GM23248 (cell line): ENCODE measurements at regions not wholly inside any gene's neighbourhood (a gene's known extent, or its start where the extent isn't known, plus 50 kb on each side); places are given as distances from the start of the nearest gene placed in this dataset.

Source experiments
- DNase-seq: peaks from one replicate; pipeline ENCODE4 v3.0.0-alpha.2; 2015
- H2AFZ ChIP-seq: fragments of 200-600 bp; sonication (generic); 2 replicates; pipeline ENCODE4 v1.6.1; 2016; ENCODE audit warnings: antibody characterized with exemption
- H3F3A ChIP-seq: fragments of 200-600 bp; sonication (generic); 2 replicates; pipeline ENCODE4 v1.6.1; 2016; ENCODE audit warnings: mild to moderate bottlenecking, antibody characterized with exemption, mixed run types; ENCODE audit not compliant: insufficient read depth
- H3K27ac ChIP-seq: fragments of 200-600 bp; sonication (generic); 2 replicates; pipeline ENCODE4 v1.5.1; 2016; ENCODE audit warnings: mild to moderate bottlenecking
- H3K27me3 ChIP-seq: fragments of 200-600 bp; sonication (generic); replicated peaks from 2 replicates; pipeline ENCODE4 v1.6.1; 2016; ENCODE audit warnings: mild to moderate bottlenecking; ENCODE audit not compliant: insufficient read depth
- H3K36me3 ChIP-seq: fragments of 200-600 bp; sonication (generic); 2 replicates; pipeline ENCODE4 v1.6.1; 2016; ENCODE audit warnings: low read depth, mild to moderate bottlenecking
- H3K4me1 ChIP-seq: fragments of 200-600 bp; sonication (generic); 2 replicates; pipeline ENCODE4 v1.6.1; 2016; ENCODE audit warnings: mild to moderate bottlenecking; ENCODE audit not compliant: insufficient read depth
- H3K4me2 ChIP-seq: fragments of 200-600 bp; sonication (generic); one replicate; pipeline ENCODE4 v1.6.1; 2016; ENCODE audit warnings: mild to moderate bottlenecking; ENCODE audit not compliant: unreplicated experiment
- H3K4me3 ChIP-seq: fragments of 200-600 bp; sonication (generic); 2 replicates; pipeline ENCODE4 v1.5.1; 2016; ENCODE audit warnings: mild to moderate bottlenecking
- H3K79me2 ChIP-seq: fragments of 200-600 bp; sonication (generic); 2 replicates; pipeline ENCODE4 v1.6.1; 2016; ENCODE audit warnings: mild to moderate bottlenecking; ENCODE audit not compliant: insufficient read depth
- H3K9ac ChIP-seq: fragments of 200-600 bp; sonication (generic); 2 replicates; pipeline ENCODE4 v1.6.1; 2016; ENCODE audit warnings: mild to moderate bottlenecking
- H3K9me2 ChIP-seq: fragments of 200-600 bp; sonication (generic); 2 replicates; pipeline ENCODE4 v1.6.1; 2016; ENCODE audit warnings: mixed run types, mild to moderate bottlenecking, moderate library complexity; ENCODE audit not compliant: insufficient read depth
- H3K9me3 ChIP-seq: fragments of 200-600 bp; sonication (generic); one replicate; pipeline ENCODE4 v1.6.1; 2017; ENCODE audit warnings: low read depth
- H4K20me1 ChIP-seq: fragments of 200-600 bp; sonication (generic); 2 replicates; pipeline ENCODE4 v1.6.0; 2016; ENCODE audit not compliant: insufficient read depth
- EZH2 ChIP-seq: fragments of 200-600 bp; sonication (generic); IDR thresholded peaks from 2 replicates; pipeline ENCODE4 v1.6.1; 2018; ENCODE audit warnings: antibody characterized with exemption, mild to moderate bottlenecking; ENCODE audit not compliant: insufficient read depth, poor library complexity, severe bottlenecking
- EZH2phosphoT487 ChIP-seq: fragments of 200-600 bp; sonication (generic); IDR thresholded peaks from 2 replicates; pipeline ENCODE4 v1.6.1; 2018; ENCODE audit warnings: antibody characterized with exemption, moderate library complexity, mild to moderate bottlenecking, low read depth; ENCODE audit not compliant: insufficient read depth
- WGBS, 2 experiments: methylation state at CpG; one replicate each; pipeline ENCODE4 v1.1.6; 2015 to 2017; ENCODE audit warnings: low lambda C conversion rate in 2 of 2, low coverage in 1 of 2; ENCODE audit errors: missing lambda C conversion rate in 2 of 2; 5-methylcytosine and 5-hydroxymethylcytosine counted together
- in situ Hi-C: fragments of 300-500 bp; cut with MboI; formaldehyde crosslinking; loops from 2 replicates; pipeline ENCODE4 v1.15.0; 2020

GRCh38 chr3:177437513-177438337 lies 240.4 kb upstream of the TBL1XR1 start:
- Histone ChIP-seq H3K4me2 (no peak overlapping the region), H3K4me3 (no peak overlapping the region), H3K36me3 (no peaks in the 10 kb centered on the region), H3K4me1 (peaks cover 22% of the 10 kb centered on the region), H3K27me3 (no peaks in the 10 kb centered on the region), H4K20me1 (no peaks in the 10 kb centered on the region), H3K9ac (no peak overlapping the region), H3K79me2 (no peaks in the 10 kb centered on the region), H3F3A (peaks cover 7% of the 10 kb centered on the region), H3K27ac (no peak overlapping the region), H2AFZ (no peak overlapping the region), H3K9me2 (no peaks in the 10 kb centered on the region), H3K9me3 (no peaks in the 10 kb centered on the region)
- in situ Hi-C loops: no loop called here
- no peak for DNase-seq
- TF ChIP-seq EZH2phosphoT487 (no peak), EZH2 (no peak)
- 67 to 71% methylated on average over 5 of the region's 5 CpGs for WGBS, 2 experiments

DNA sequence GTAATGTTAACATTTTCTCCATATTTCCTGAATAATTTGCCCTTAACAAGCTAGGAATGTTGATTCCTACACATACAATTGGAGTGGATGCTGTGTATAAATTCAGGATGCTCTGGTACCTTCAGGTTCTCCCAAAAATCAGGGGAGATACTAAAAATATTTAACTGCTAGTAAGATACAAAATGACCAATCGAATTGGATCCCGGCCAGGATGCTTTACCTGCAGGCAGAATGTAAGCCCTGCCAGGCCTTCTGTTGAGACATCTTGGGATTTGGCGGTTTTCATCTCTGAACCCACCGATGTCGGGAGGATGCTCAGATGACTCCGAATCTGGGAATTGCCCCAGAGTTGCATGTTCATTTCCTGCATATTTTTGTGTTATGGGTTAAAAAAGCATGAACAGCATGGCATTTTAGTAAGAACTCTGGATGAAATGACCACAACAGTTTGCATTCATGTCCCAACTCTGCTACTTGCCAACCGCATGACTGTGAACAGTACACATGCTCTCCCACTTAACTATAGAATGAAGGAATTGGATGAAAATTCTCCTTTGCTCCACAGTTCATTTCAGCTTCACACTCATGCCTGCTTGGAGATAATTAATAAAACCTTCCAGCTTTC lies 241.4 kb upstream of the TBL1XR1 start:
- H2AFZ ChIP-seq: no peak overlapping the region
- no peaks in the 10 kb centered on the region for H3K79me2 ChIP-seq
- H3K4me1 ChIP-seq: peaks cover 30% of the 10 kb centered on the region
- H4K20me1 ChIP-seq: no peaks in the 10 kb centered on the region
- TF ChIP-seq EZH2 (no peak), EZH2phosphoT487 (no peak)
- in situ Hi-C loops: no loop called here
- H3K36me3 ChIP-seq: no peaks in the 10 kb centered on the region
- no peak overlapping the region for H3K9ac ChIP-seq
- H3K27me3 ChIP-seq: no peaks in the 10 kb centered on the region
- no peak overlapping the region for H3K4me2 ChIP-seq
- H3F3A ChIP-seq: peaks cover 7% of the 10 kb centered on the region
- H3K27ac ChIP-seq: no peak overlapping the region
- DNase-seq: peak; percentile 25
- no peaks in the 10 kb centered on the region for H3K9me3 ChIP-seq
- no peak overlapping the region for H3K4me3 ChIP-seq
- 32 to 43% methylated on average over 7 of the region's 7 CpGs for WGBS, 2 experiments
- H3K9me2 ChIP-seq: no peaks in the 10 kb centered on the region

DNA sequence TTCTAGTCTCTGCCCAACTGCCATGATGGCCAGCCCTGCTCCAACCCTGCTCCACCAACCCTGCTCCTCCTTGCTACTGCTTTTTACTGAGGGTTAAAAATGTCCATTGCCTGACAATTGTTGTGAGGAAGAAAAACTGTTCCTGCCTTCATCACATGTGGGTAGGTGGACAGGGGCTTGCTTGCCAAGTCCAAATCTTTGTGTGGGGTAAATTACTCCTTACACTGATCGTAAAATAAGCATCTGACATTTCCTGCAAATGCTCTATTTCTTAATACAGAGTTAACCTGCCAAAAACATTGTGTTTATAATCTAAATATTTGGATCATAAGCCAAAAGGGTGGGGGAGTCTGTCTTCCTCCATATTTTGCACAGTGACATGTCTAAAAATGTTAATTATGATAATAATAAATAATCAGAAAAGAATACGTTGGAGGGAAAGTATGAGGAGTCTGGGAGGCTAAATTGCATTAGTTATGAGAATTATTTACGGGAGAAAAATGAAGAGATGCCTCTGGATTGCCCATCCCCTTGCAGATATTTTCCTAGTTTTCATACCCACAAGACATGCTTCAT lies 242.5 kb upstream of the TBL1XR1 start:
- H3K27ac ChIP-seq: no peak overlapping the region
- TF ChIP-seq EZH2 (no peak), EZH2phosphoT487 (no peak)
- WGBS, 2 experiments: 54 to 60% methylated on average over 3 of the region's 3 CpGs

DNA sequence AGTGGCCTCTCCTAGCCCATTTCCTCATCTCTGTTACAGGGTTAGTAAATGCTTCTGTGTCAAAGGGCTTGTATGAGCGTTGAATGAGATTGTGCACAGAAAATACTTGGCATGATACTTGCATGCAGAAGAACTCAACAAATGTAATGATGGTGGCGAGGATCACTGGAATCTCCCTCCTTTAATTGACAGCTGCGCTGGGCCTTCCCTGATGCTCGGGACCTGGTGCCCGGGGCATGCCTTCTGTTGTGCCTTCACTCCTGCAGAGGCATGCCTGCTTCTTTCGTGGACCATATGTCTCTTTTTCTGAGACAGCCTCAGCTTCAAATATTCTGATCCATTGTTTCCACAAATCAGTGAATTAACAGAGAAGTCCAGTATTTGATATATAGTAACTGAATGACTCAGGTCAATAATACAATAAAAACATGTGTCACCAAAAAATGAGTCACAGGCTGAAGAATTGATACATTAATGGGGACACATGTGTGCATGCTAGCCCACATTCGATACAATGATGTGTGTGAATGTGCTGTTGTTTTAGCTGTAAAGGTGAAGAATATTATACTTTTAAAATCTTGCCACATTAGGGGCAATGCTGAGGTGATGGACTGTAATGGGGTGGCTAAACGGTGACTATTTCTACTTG lies 243.3 kb upstream of the TBL1XR1 start:
- Histone ChIP-seq H4K20me1 (no peaks in the 10 kb centered on the region), H3K79me2 (no peaks in the 10 kb centered on the region), H3K9me3 (no peaks in the 10 kb centered on the region), H3K27ac (no peak overlapping the region), H3K4me3 (no peak overlapping the region), H2AFZ (no peak overlapping the region), H3K9me2 (no peaks in the 10 kb centered on the region), H3F3A (peaks cover 7% of the 10 kb centered on the region), H3K4me1 (peaks cover 33% of the 10 kb centered on the region), H3K9ac (no peak overlapping the region), H3K27me3 (no peaks in the 10 kb centered on the region), H3K4me2 (no peak overlapping the region), H3K36me3 (no peaks in the 10 kb centered on the region)
- in situ Hi-C loops: no loop called here
- TF ChIP-seq EZH2: no peak
- TF ChIP-seq EZH2phosphoT487: no peak
- WGBS, 2 experiments: 91 to 93% methylated on average over 8 of the region's 8 CpGs
- DNase-seq: peak; percentile 47

More for the DNA sequence above, 242.5 kb upstream of the TBL1XR1 start:
- no peaks in the 10 kb centered on the region for H3K36me3 ChIP-seq
- H3F3A ChIP-seq: peaks cover 7% of the 10 kb centered on the region
- no peak overlapping the region for H3K4me2 ChIP-seq
- H3K79me2 ChIP-seq: no peaks in the 10 kb centered on the region
- H4K20me1 ChIP-seq: no peaks in the 10 kb centered on the region
- no peaks in the 10 kb centered on the region for H3K9me2 ChIP-seq
- no peak for DNase-seq
- H3K9me3 ChIP-seq: no peaks in the 10 kb centered on the region
- in situ Hi-C loops: no loop called here
- peaks cover 33% of the 10 kb centered on the region for H3K4me1 ChIP-seq
- no peak overlapping the region for H3K9ac ChIP-seq
- no peaks in the 10 kb centered on the region for H3K27me3 ChIP-seq
- no peak overlapping the region for H2AFZ ChIP-seq
- H3K4me3 ChIP-seq: no peak overlapping the region
